OCI-LY3 (cell line): ENCODE measurements at regions not wholly inside any gene's neighbourhood (a gene's known extent, or its start where the extent isn't known, plus 50 kb on each side); places are given as distances from the start of the nearest gene placed in this dataset.

ENCODE experiments used
- EZH2phosphoT487 ChIP-seq: fragments of 200-600 bp; shearing (Covaris generic); IDR thresholded peaks from 2 replicates; pipeline ENCODE4 v1.6.1; 2018; ENCODE audit warnings: antibody characterized with exemption, mixed run types, low read depth
- TF ChIP-seq, protein P1 (sequence below): fragments of 200-600, 300-600 bp; sonication (generic); IDR thresholded peaks from 2 replicates; pipeline ENCODE4 v1.5.1; 2014; ENCODE audit warnings: antibody characterized with exemption, low read length, low read depth

DNA sequence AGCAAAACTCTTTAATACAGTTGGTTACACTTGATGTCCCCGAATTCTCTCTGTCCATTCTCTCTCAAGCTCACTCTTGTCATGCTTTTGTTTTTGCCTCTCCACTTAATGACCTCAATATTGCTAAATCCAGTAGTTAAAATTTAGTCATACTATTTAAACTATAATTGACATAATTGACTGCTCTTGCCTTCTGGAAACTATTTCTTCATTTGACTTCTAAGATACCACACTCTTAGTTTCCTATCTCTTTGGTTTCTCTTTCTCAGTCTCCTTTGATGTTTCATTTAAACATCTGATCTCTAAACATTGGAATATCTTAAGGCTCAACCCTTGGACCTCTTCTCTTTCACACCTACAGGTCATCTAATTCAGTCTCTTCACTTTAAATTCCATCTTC, 211.3 kb downstream of the COG6 start:
- no peak for TF ChIP-seq EZH2phosphoT487
- TF ChIP-seq, protein P1, sequence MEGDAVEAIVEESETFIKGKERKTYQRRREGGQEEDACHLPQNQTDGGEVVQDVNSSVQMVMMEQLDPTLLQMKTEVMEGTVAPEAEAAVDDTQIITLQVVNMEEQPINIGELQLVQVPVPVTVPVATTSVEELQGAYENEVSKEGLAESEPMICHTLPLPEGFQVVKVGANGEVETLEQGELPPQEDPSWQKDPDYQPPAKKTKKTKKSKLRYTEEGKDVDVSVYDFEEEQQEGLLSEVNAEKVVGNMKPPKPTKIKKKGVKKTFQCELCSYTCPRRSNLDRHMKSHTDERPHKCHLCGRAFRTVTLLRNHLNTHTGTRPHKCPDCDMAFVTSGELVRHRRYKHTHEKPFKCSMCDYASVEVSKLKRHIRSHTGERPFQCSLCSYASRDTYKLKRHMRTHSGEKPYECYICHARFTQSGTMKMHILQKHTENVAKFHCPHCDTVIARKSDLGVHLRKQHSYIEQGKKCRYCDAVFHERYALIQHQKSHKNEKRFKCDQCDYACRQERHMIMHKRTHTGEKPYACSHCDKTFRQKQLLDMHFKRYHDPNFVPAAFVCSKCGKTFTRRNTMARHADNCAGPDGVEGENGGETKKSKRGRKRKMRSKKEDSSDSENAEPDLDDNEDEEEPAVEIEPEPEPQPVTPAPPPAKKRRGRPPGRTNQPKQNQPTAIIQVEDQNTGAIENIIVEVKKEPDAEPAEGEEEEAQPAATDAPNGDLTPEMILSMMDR: no peak
